Liver (tissue), 8 donors: ENCODE measurements at regions not wholly inside any gene's neighbourhood (a gene's known extent, or its start where the extent isn't known, plus 50 kb on each side); places are given as distances from the start of the nearest gene placed in this dataset.

Experiments
- DNase-seq: peaks from one replicate; pipeline ENCODE4 v3.0.0-alpha.2; 2017; ENCODE audit warnings: low spot score
- H3K27ac ChIP-seq, 2 donors: one replicate each; pipeline ENCODE4 v1.7.0; 2013; ENCODE audit warnings: inconsistent platforms in 2 of 2, low read length in 2 of 2, control low read depth in 1 of 2, low read depth in 1 of 2, mild to moderate bottlenecking in 1 of 2
- H3K27me3 ChIP-seq, 4 donors: one replicate each; pipeline versions ENCODE4 v1.6.1 to v1.7.0; 2013; ENCODE audit warnings: low read length in 3 of 4, inconsistent platforms in 1 of 4, mild to moderate bottlenecking in 1 of 4, moderate library complexity in 1 of 4; ENCODE audit not compliant: control insufficient read depth in 4 of 4, insufficient read depth in 4 of 4
- H3K36me3 ChIP-seq, 4 donors: one replicate each; pipeline versions ENCODE4 v1.6.1 to v1.7.0; 2013; ENCODE audit warnings: low read length in 3 of 4, mild to moderate bottlenecking in 3 of 4, low read depth in 1 of 4, moderate library complexity in 1 of 4; ENCODE audit not compliant: control insufficient read depth in 4 of 4, insufficient read depth in 3 of 4
- H3K4me1 ChIP-seq, 4 donors: one replicate each; pipeline versions ENCODE4 v1.6.1 to v1.7.0; 2013; ENCODE audit warnings: low read length in 3 of 4, mild to moderate bottlenecking in 3 of 4, moderate library complexity in 1 of 4; ENCODE audit not compliant: control insufficient read depth in 4 of 4, insufficient read depth in 4 of 4
- H3K4me3 ChIP-seq, 3 donors: one replicate each; pipeline versions ENCODE4 v1.6.1 to v1.7.0; 2013; ENCODE audit warnings: low read length in 3 of 3, control low read depth in 1 of 3, low read depth in 1 of 3, mild to moderate bottlenecking in 1 of 3
- H3K9ac ChIP-seq, 2 donors: one replicate each; pipeline ENCODE4 v1.7.0; 2013; ENCODE audit warnings: low read length in 2 of 2, mild to moderate bottlenecking in 2 of 2, moderate library complexity in 2 of 2, control low read depth in 1 of 2, low read depth in 1 of 2
- H3K9me3 ChIP-seq, 4 donors: one replicate each; pipeline versions ENCODE4 v1.6.1 to v1.7.0; 2013; ENCODE audit warnings: low read length in 3 of 4; ENCODE audit not compliant: control insufficient read depth in 4 of 4
- ATF3 ChIP-seq: IDR thresholded peaks from 2 replicates; pipeline ENCODE4 v1.6.1; 2016; ENCODE audit warnings: antibody characterized with exemption
- CTCF ChIP-seq: fragments of 150-350 bp; IDR thresholded peaks from 2 replicates; pipeline ENCODE4 v1.5.1; 2017; ENCODE audit warnings: improper control_type of control experiment, low read depth, low read length; ENCODE audit not compliant: missing input control
- EGR1 ChIP-seq, 2 donors: IDR thresholded peaks; 2 replicates each; pipeline ENCODE4 v1.6.1; 2016 to 2018; ENCODE audit warnings: antibody characterized with exemption in 2 of 2, low read depth in 2 of 2
- FOXA2 ChIP-seq: IDR thresholded peaks from 2 replicates; pipeline ENCODE4 v1.6.1; 2016; ENCODE audit warnings: antibody characterized with exemption
- HNF4A ChIP-seq, 2 donors: conservative IDR thresholded peaks; 2 replicates each; pipeline ENCODE4 v1.6.1; 2016; ENCODE audit warnings: antibody characterized with exemption in 2 of 2, mild to moderate bottlenecking in 2 of 2
- HNF4G ChIP-seq: IDR thresholded peaks from 2 replicates; pipeline ENCODE4 v1.6.1; 2016; ENCODE audit warnings: antibody characterized with exemption
- JUND ChIP-seq, 2 donors: IDR thresholded peaks; 2 replicates each; pipeline ENCODE4 v1.6.1; 2016; ENCODE audit warnings: antibody characterized with exemption in 2 of 2
- MAX ChIP-seq: IDR thresholded peaks from 2 replicates; pipeline ENCODE4 v1.6.1; 2016; ENCODE audit warnings: antibody characterized with exemption
- RAD21 ChIP-seq, 2 donors: IDR thresholded peaks; 2 replicates each; pipeline ENCODE4 v1.6.1; 2016; ENCODE audit warnings: antibody characterized with exemption in 2 of 2, mild to moderate bottlenecking in 2 of 2
- REST ChIP-seq: IDR thresholded peaks from 2 replicates; pipeline ENCODE4 v1.6.1; 2016; ENCODE audit warnings: antibody characterized with exemption, mild to moderate bottlenecking
- RXRA ChIP-seq, 2 donors: IDR thresholded peaks; 2 replicates each; pipeline ENCODE4 v1.6.1; 2017 to 2018; ENCODE audit warnings: antibody characterized with exemption in 2 of 2, mild to moderate bottlenecking in 1 of 2
- SP1 ChIP-seq: IDR thresholded peaks from 2 replicates; pipeline ENCODE4 v1.6.1; 2018; ENCODE audit warnings: antibody characterized with exemption, mild to moderate bottlenecking
- TAF1 ChIP-seq: conservative IDR thresholded peaks from 2 replicates; pipeline ENCODE4 v1.6.1; 2016; ENCODE audit warnings: antibody characterized with exemption, mild to moderate bottlenecking
- ZBTB33 ChIP-seq: IDR thresholded peaks from 2 replicates; pipeline ENCODE4 v1.6.1; 2016; ENCODE audit warnings: antibody characterized with exemption
- WGBS: extraction: QIAGEN DNeasy Blood & Tissue Kit; methylation state at CpG from one replicate; pipeline ENCODE4 v1.1.7; 2013; 5-methylcytosine and 5-hydroxymethylcytosine counted together
- donor health status: healthy.
- donor health status: healthy.
- donor health status: healthy.
- donor health status: healthy.
- donor health status: healthy.

GRCh38 chr12:98308141-98308540 is 207.2 kb upstream of the TMPO start (continued):
- no peak for TF ChIP-seq REST
- no peak for TF ChIP-seq CTCF
- TF ChIP-seq RAD21 (IDR thresholded peaks at IDR 0.05): no peak
- no peak for TF ChIP-seq HNF4A (conservative IDR thresholded peaks at IDR 0.05)
- TF ChIP-seq SP1: no peak
- TF ChIP-seq ZBTB33: no peak
- no peak for TF ChIP-seq JUND (IDR thresholded peaks at IDR 0.05)
- no peak for TF ChIP-seq EGR1 (IDR thresholded peaks at IDR 0.05; ENCODE audit: low read depth in 2 of 2)

- WGBS: 68% methylated on average over 6 of the region's 6 CpGs
- H3K27me3 ChIP-seq: no peaks in the 10 kb centered on the region
- no peak overlapping the region for H3K27ac ChIP-seq
- DNase-seq: no peak
- no peaks in the 10 kb centered on the region for H3K36me3 ChIP-seq
- TF ChIP-seq HNF4G (no peak), SP1 (no peak), TAF1 (no peak)
- H3K9ac ChIP-seq: no peak overlapping the region
- H3K4me3 ChIP-seq: no peak overlapping the region
- H3K4me1 ChIP-seq: no peaks in the 10 kb centered on the region
- H3K9me3 ChIP-seq: no peaks in the 10 kb centered on the region
Measured at GRCh38 chr12:98317939-98318899, 197.2 kb upstream of the TMPO start.

- Histone ChIP-seq H3K9ac (no peak overlapping the region), H3K4me3 (no peak overlapping the region), H3K9me3 (no peaks in the 10 kb centered on the region), H3K27ac (no peak overlapping the region), H3K36me3 (no peaks in the 10 kb centered on the region), H3K27me3 (no peaks in the 10 kb centered on the region), H3K4me1 (no peaks in the 10 kb centered on the region)
- 34% methylated on average over 1 of the region's 1 CpG for WGBS
- no peak for DNase-seq
- TF ChIP-seq CTCF (no peak), RAD21 (IDR thresholded peaks at IDR 0.05) (no peak), ATF3 (no peak), FOXA2 (no peak), RXRA (IDR thresholded peaks at IDR 0.05) (no peak), HNF4G (no peak), JUND (IDR thresholded peaks at IDR 0.05) (no peak), MAX (no peak)
Measured at GRCh38 chr12:98319716-98320425, 195.5 kb upstream of the TMPO start.
